Fibroblast of villous mesenchyme (primary cell): ENCODE measurements at regions not wholly inside any gene's neighbourhood (a gene's known extent, or its start where the extent isn't known, plus 50 kb on each side); places are given as distances from the start of the nearest gene placed in this dataset.

Experiments used
- DNase-seq: peaks from one replicate; pipeline ENCODE4 v3.0.0-alpha.2; 2010; ENCODE audit warnings: low read depth
- H3K4me3 ChIP-seq: 2 replicates; pipeline ENCODE4 v1.5.1; 2011; ENCODE audit warnings: low read depth, mild to moderate bottlenecking, low read length
- CTCF ChIP-seq: IDR thresholded peaks from 2 replicates; pipeline ENCODE4 v1.5.1; 2012; ENCODE audit warnings: low read depth, mild to moderate bottlenecking, low read length; ENCODE audit not compliant: insufficient read depth

- no peak overlapping the region for H3K4me3 ChIP-seq
- no peak for DNase-seq
- TF ChIP-seq CTCF = no peak
These were observed 511.7 kb upstream of the KLHL1 start for GRCh38 chr13:70619936-70620335.

GRCh38 chr13:70616847-70617246, 508.6 kb upstream of the KLHL1 start:
- no peak for TF ChIP-seq CTCF
- DNase-seq = no peak
- H3K4me3 ChIP-seq = no peak overlapping the region

- no peak for TF ChIP-seq CTCF
- no peak for DNase-seq
- H3K4me3 ChIP-seq = no peak overlapping the region
These were observed 505.0 kb upstream of the KLHL1 start for GRCh38 chr13:70613295-70613694.

- TF ChIP-seq CTCF = no peak
- no peak for DNase-seq
- no peak overlapping the region for H3K4me3 ChIP-seq
These were observed 504.6 kb upstream of the KLHL1 start for GRCh38 chr13:70612881-70613280.

- DNase-seq = no peak
- no peak for TF ChIP-seq CTCF
- H3K4me3 ChIP-seq = no peak overlapping the region
These were observed 496.2 kb upstream of the KLHL1 start for GRCh38 chr13:70604448-70604847.

GRCh38 chr13:70593716-70594115, 485.5 kb upstream of the KLHL1 start:
- DNase-seq = no peak
- no peak for TF ChIP-seq CTCF
- H3K4me3 ChIP-seq = no peak overlapping the region

GRCh38 chr13:70585109-70585508, 476.9 kb upstream of the KLHL1 start:
- no peak overlapping the region for H3K4me3 ChIP-seq
- no peak for DNase-seq
- no peak for TF ChIP-seq CTCF
